GM19239 (cell line): ENCODE measurements at regions not wholly inside any gene's neighbourhood (a gene's known extent, or its start where the extent isn't known, plus 50 kb on each side); places are given as distances from the start of the nearest gene placed in this dataset.
A peak's percentile ranks its signal among the peaks of the same experiment; 100 is the strongest.

Experiments used
- DNase-seq: peaks from one replicate; pipeline ENCODE4 v3.0.0; 2011; ENCODE audit warnings: low spot score; ENCODE audit not compliant: insufficient read length
- FAIRE-seq: peaks from 2 replicates; lab custom pipeline; 2011; peaks lifted over from hg19 to GRCh38; lab: Jason Lieb, UNC

- FAIRE-seq (no peak), DNase-seq (no peak)
Observed at GRCh38 chr9:16126042-16126441, 573.2 kb downstream of the CCDC171 start.

GRCh38 chr9:16128003-16128402 is 575.2 kb downstream of the CCDC171 start:
- DNase-seq (no peak), FAIRE-seq (no peak)

- FAIRE-seq, result no peak
- DNase-seq, result no peak
Observed at GRCh38 chr9:16131264-16131663, 578.4 kb downstream of the CCDC171 start.

- FAIRE-seq (no peak), DNase-seq (no peak)
Observed at GRCh38 chr9:16132513-16132912, 579.7 kb downstream of the CCDC171 start.

GRCh38 chr9:16133032-16133431 is 580.2 kb downstream of the CCDC171 start:
- no peak for DNase-seq

GRCh38 chr9:16133556-16134227 is 580.8 kb downstream of the CCDC171 start:
- DNase-seq (peak; percentile 37), FAIRE-seq (peak; percentile 81)

More at GRCh38 chr9:16133032-16133431, 580.2 kb downstream of the CCDC171 start:
- no peak for FAIRE-seq

- FAIRE-seq (no peak), DNase-seq (no peak)
Observed at GRCh38 chr9:16134351-16134750, 581.5 kb downstream of the CCDC171 start.

GRCh38 chr9:16135968-16136367 is 583.1 kb downstream of the CCDC171 start:
- no peak for FAIRE-seq
- no peak for DNase-seq

- no peak for DNase-seq
- FAIRE-seq, result no peak
Observed at GRCh38 chr9:16136451-16136850, 583.6 kb downstream of the CCDC171 start.

GRCh38 chr9:16136961-16137360 is 584.1 kb downstream of the CCDC171 start:
- no peak for DNase-seq
- no peak for FAIRE-seq

GRCh38 chr9:16138561-16139491 is 586.0 kb downstream of the CCDC171 start:
- DNase-seq, result no peak
- FAIRE-seq, result no peak

GRCh38 chr9:16139774-16140173 is 586.9 kb downstream of the CCDC171 start:
- DNase-seq (no peak), FAIRE-seq (no peak)

GRCh38 chr9:16143310-16143709 is 590.5 kb downstream of the CCDC171 start:
- FAIRE-seq, result no peak
- DNase-seq, result no peak

GRCh38 chr9:16143947-16144890 is 591.4 kb downstream of the CCDC171 start:
- DNase-seq (no peak), FAIRE-seq (no peak)

GRCh38 chr9:16145196-16145950 is 592.5 kb downstream of the CCDC171 start:
- no peak for FAIRE-seq
- DNase-seq, result no peak

- no peak for FAIRE-seq
- no peak for DNase-seq
Observed at GRCh38 chr9:16147726-16148125, 594.9 kb downstream of the CCDC171 start.

GRCh38 chr9:16150501-16150900 is 597.7 kb downstream of the CCDC171 start:
- no peak for FAIRE-seq
- DNase-seq, result no peak

GRCh38 chr9:16150938-16151650 is 598.3 kb downstream of the CCDC171 start:
- no peak for FAIRE-seq
- DNase-seq, result no peak
